B cell (primary cell): ENCODE measurements at regions not wholly inside any gene's neighbourhood (a gene's known extent, or its start where the extent isn't known, plus 50 kb on each side); places are given as distances from the start of the nearest gene placed in this dataset.

Experiments
- ATAC-seq: fragments of 200-7000 bp; cut with Tn5 transposase; one replicate; pipeline ENCODE4 v1.10.0; 2021; ENCODE audit warnings: low read depth, mild to moderate bottlenecking, moderate number of reproducible peaks, moderate library complexity
- CTCF ChIA-PET: fragments of 350-600 bp; sonication (Branson Sonifier 250); formaldehyde crosslinking; loops from one replicate; lab custom pipeline; 2021; ENCODE audit warnings: antibody characterized with exemption, inconsistent platforms; lab: Charles Lee
- POLR2A ChIA-PET: fragments of 350-600 bp; sonication (Branson Sonifier 250); formaldehyde crosslinking; loops from one replicate; lab custom pipeline; 2021; ENCODE audit warnings: antibody characterized with exemption; lab: Charles Lee
- DNase-seq: peaks from one replicate; pipeline ENCODE4 v3.0.0; 2013
- H2AFZ ChIP-seq: 2 replicates; pipeline ENCODE4 v1.6.1; 2012; ENCODE audit warnings: mild to moderate bottlenecking, low read depth, low read length; ENCODE audit not compliant: insufficient read depth, poor library complexity, severe bottlenecking
- H3K27ac ChIP-seq, 2 donors: 1 replicate in 1 of 2; 2 replicates in 1 of 2; pipeline ENCODE4 v1.5.1; 2012 to 2013; ENCODE audit warnings: low read length in 2 of 2, mild to moderate bottlenecking in 2 of 2, moderate library complexity in 1 of 2
- H3K27me3 ChIP-seq, 4 experiments: fragments of 200-600 bp in 1 of 4; sonication (generic) in 1 of 4; replicated peaks in 1 of 4; 1 replicate in 2 of 4; 2 replicates in 2 of 4; pipeline versions ENCODE4 v1.6.1 to v1.7.0; 2013 to 2016; ENCODE audit warnings: low read length in 3 of 4, mild to moderate bottlenecking in 2 of 4, mixed read lengths in 1 of 4, moderate library complexity in 1 of 4; ENCODE audit not compliant: insufficient read depth in 4 of 4, control insufficient read depth in 3 of 4; ENCODE audit errors: control extremely low read depth in 1 of 4
- H3K36me3 ChIP-seq, 2 experiments: replicated peaks in 1 of 2; 1 replicate in 1 of 2; 2 replicates in 1 of 2; pipeline versions ENCODE4 v1.6.1 to v1.7.1; 2013; ENCODE audit warnings: low read length in 1 of 2; ENCODE audit not compliant: insufficient read depth in 2 of 2, control insufficient read depth in 1 of 2; ENCODE audit errors: control extremely low read depth in 1 of 2, extremely low read depth in 1 of 2
- H3K4me1 ChIP-seq, 2 donors: fragments of 200-600 bp in 1 of 2; sonication (generic) in 1 of 2; 1 replicate in 1 of 2; 2 replicates in 1 of 2; pipeline versions ENCODE4 v1.5.1 to v1.6.1; 2013 to 2017; ENCODE audit warnings: low read length in 2 of 2; ENCODE audit not compliant: control insufficient read depth in 2 of 2, insufficient read depth in 2 of 2
- H3K4me2 ChIP-seq: replicated peaks from 2 replicates; pipeline ENCODE3; 2012; ENCODE audit warnings: mild to moderate bottlenecking, low read depth, low read length; ENCODE audit not compliant: poor library complexity, severe bottlenecking
- H3K4me3 ChIP-seq, 5 experiments: fragments of 200-600 bp in 1 of 5; sonication (generic) in 1 of 5; 1 replicate in 3 of 5; 2 replicates in 2 of 5; pipeline versions ENCODE4 v1.5.1 to v1.7.0; 2011 to 2016; ENCODE audit warnings: low read length in 4 of 5, mild to moderate bottlenecking in 4 of 5, low read depth in 2 of 5, control low read depth in 1 of 5, moderate library complexity in 1 of 5; ENCODE audit not compliant: insufficient read depth in 1 of 5; ENCODE audit errors: control extremely low read depth in 1 of 5, extremely low read depth in 1 of 5
- H3K79me2 ChIP-seq: fragments of 200-600 bp; sonication (generic); one replicate; pipeline ENCODE4 v1.6.0; 2016; ENCODE audit warnings: low read length; ENCODE audit not compliant: control insufficient read depth, insufficient read depth
- H3K9ac ChIP-seq: fragments of 200-600 bp; sonication (generic); 2 replicates; pipeline ENCODE4 v1.6.1; 2017; ENCODE audit warnings: mild to moderate bottlenecking, low read length, moderate library complexity
- H3K9me3 ChIP-seq, 3 donors: one replicate each; pipeline versions ENCODE4 v1.6.1 to v1.7.1; 2013; ENCODE audit warnings: low read length in 2 of 3; ENCODE audit not compliant: control insufficient read depth in 2 of 3, insufficient read depth in 1 of 3; ENCODE audit errors: control extremely low read depth in 1 of 3
- H4K20me1 ChIP-seq: 2 replicates; pipeline ENCODE4 v1.6.0; 2012; ENCODE audit warnings: mild to moderate bottlenecking, low read length; ENCODE audit not compliant: insufficient read depth, control insufficient read depth, poor library complexity, severe bottlenecking
- H3K27ac Mint-ChIP-seq: one replicate; pipeline ENCODE4 v1.8.0; 2021; ENCODE audit warnings: mixed read lengths
- H3K27me3 Mint-ChIP-seq: one replicate; pipeline ENCODE4 v1.8.0; 2021; ENCODE audit warnings: mixed read lengths
- H3K4me1 Mint-ChIP-seq: one replicate; pipeline ENCODE4 v1.8.0; 2021; ENCODE audit warnings: mixed read lengths
- H3K4me3 Mint-ChIP-seq: one replicate; pipeline ENCODE4 v1.8.0; 2021; ENCODE audit warnings: mixed read lengths
- H3K9me3 Mint-ChIP-seq: one replicate; pipeline ENCODE4 v1.8.0; 2022; ENCODE audit warnings: mixed read lengths; ENCODE audit not compliant: insufficient read depth
- CTCF ChIP-seq: fragments of 200-600 bp; IDR thresholded peaks from one replicate; pipeline ENCODE4 v1.8.0; 2022; ENCODE audit warnings: antibody characterized with exemption, mild to moderate bottlenecking
- EZH2 ChIP-seq: IDR thresholded peaks from 2 replicates; pipeline ENCODE4 v1.6.1; 2012; ENCODE audit warnings: borderline replicate concordance, low read depth, mild to moderate bottlenecking, moderate library complexity, low read length; ENCODE audit not compliant: insufficient read depth, poor library complexity, severe bottlenecking
- WGBS: methylation state at CpG from one replicate; pipeline ENCODE4 v1.1.5; 2013; ENCODE audit warnings: missing lambda C conversion rate; ENCODE audit not compliant: insufficient coverage; 5-methylcytosine and 5-hydroxymethylcytosine counted together
- intact Hi-C: fragments of 100-400 bp; cut with micrococcal nuclease; formaldehyde crosslinking; loops from one replicate; pipeline ENCODE4 v1.10.0; 2022

GRCh38 chr14:38101679-38102078, 106.0 kb upstream of the SSTR1 start:
- H2AFZ ChIP-seq: no peak overlapping the region

GRCh38 chr14:38103542-38104225, 104.0 kb upstream of the SSTR1 start:
- H3K79me2 ChIP-seq: no peaks in the 10 kb centered on the region
- ATAC-seq (no peak), DNase-seq (no peak)
- H3K4me3 ChIP-seq: no peak overlapping the region
- no peak overlapping the region for H3K27ac ChIP-seq
- TF ChIP-seq EZH2: no peak
- TF ChIP-seq CTCF: no peak
- no peaks in the 10 kb centered on the region for H3K36me3 ChIP-seq
- no peaks in the 10 kb centered on the region for H3K4me1 ChIP-seq
- H3K9ac ChIP-seq: no peak overlapping the region
- H3K9me3 ChIP-seq: peaks cover 0 to 11% (median 0%) of the 10 kb centered on the region in 3 donors
- CTCF ChIA-PET: no interaction called here
- H3K27ac Mint-ChIP-seq: no peak overlapping the region
- POLR2A ChIA-PET: no interaction called here
- WGBS: 85% methylated on average over 6 of the region's 6 CpGs
- no peaks in the 10 kb centered on the region for H3K27me3 Mint-ChIP-seq
- no peaks in the 10 kb centered on the region for H3K4me1 Mint-ChIP-seq
- H3K9me3 Mint-ChIP-seq: peaks cover 11% of the 10 kb centered on the region
- no peaks in the 10 kb centered on the region for H3K27me3 ChIP-seq
- no peaks in the 10 kb centered on the region for H4K20me1 ChIP-seq
- H3K4me3 Mint-ChIP-seq: no peak overlapping the region
- intact Hi-C loops: no loop called here
- H2AFZ ChIP-seq: no peak overlapping the region
- H3K4me2 ChIP-seq: no peak overlapping the region

More at GRCh38 chr14:38101679-38102078, 106.0 kb upstream of the SSTR1 start:
- ChIA-PET POLR2A (no interaction called here), CTCF (no interaction called here)
- no peaks in the 10 kb centered on the region for H3K79me2 ChIP-seq
- Mint-ChIP-seq H3K27me3 (no peaks in the 10 kb centered on the region), H3K4me1 (no peaks in the 10 kb centered on the region), H3K4me3 (no peak overlapping the region), H3K9me3 (peaks cover 9% of the 10 kb centered on the region), H3K27ac (no peak overlapping the region)
- no peak overlapping the region for H3K27ac ChIP-seq
- no peak overlapping the region for H3K9ac ChIP-seq
- no peaks in the 10 kb centered on the region for H3K4me1 ChIP-seq
- no peak for TF ChIP-seq EZH2
- no peak for TF ChIP-seq CTCF
- no peak for DNase-seq
- H3K36me3 ChIP-seq: no peaks in the 10 kb centered on the region
- intact Hi-C loops: no loop called here
- H3K4me3 ChIP-seq: no peak overlapping the region
- no peaks in the 10 kb centered on the region for H3K27me3 ChIP-seq
- peaks cover 0 to 8% (median 0%) of the 10 kb centered on the region in 3 donors for H3K9me3 ChIP-seq
- no peaks in the 10 kb centered on the region for H4K20me1 ChIP-seq
- no peak overlapping the region for H3K4me2 ChIP-seq
- no CpG with 5 or more reads among the region's 1 CpG for WGBS
- no peak for ATAC-seq
